B cell (primary cell): ENCODE measurements at regions not wholly inside any gene's neighbourhood (a gene's known extent, or its start where the extent isn't known, plus 50 kb on each side); places are given as distances from the start of the nearest gene placed in this dataset.

ENCODE experiments used
- ATAC-seq: fragments of 200-7000 bp; cut with Tn5 transposase; one replicate; pipeline ENCODE4 v1.10.0; 2021; ENCODE audit warnings: low read depth, mild to moderate bottlenecking, moderate number of reproducible peaks, moderate library complexity
- CTCF ChIA-PET: fragments of 350-600 bp; sonication (Branson Sonifier 250); formaldehyde crosslinking; loops from one replicate; lab custom pipeline; 2021; ENCODE audit warnings: antibody characterized with exemption, inconsistent platforms; lab: Charles Lee
- POLR2A ChIA-PET: fragments of 350-600 bp; sonication (Branson Sonifier 250); formaldehyde crosslinking; loops from one replicate; lab custom pipeline; 2021; ENCODE audit warnings: antibody characterized with exemption; lab: Charles Lee
- DNase-seq: peaks from one replicate; pipeline ENCODE4 v3.0.0; 2013
- H2AFZ ChIP-seq: 2 replicates; pipeline ENCODE4 v1.6.1; 2012; ENCODE audit warnings: mild to moderate bottlenecking, low read depth, low read length; ENCODE audit not compliant: insufficient read depth, poor library complexity, severe bottlenecking
- H3K27ac ChIP-seq, 2 donors: 1 replicate in 1 of 2; 2 replicates in 1 of 2; pipeline ENCODE4 v1.5.1; 2012 to 2013; ENCODE audit warnings: low read length in 2 of 2, mild to moderate bottlenecking in 2 of 2, moderate library complexity in 1 of 2
- H3K27me3 ChIP-seq, 4 experiments: fragments of 200-600 bp in 1 of 4; sonication (generic) in 1 of 4; replicated peaks in 1 of 4; 1 replicate in 2 of 4; 2 replicates in 2 of 4; pipeline versions ENCODE4 v1.6.1 to v1.7.0; 2013 to 2016; ENCODE audit warnings: low read length in 3 of 4, mild to moderate bottlenecking in 2 of 4, mixed read lengths in 1 of 4, moderate library complexity in 1 of 4; ENCODE audit not compliant: insufficient read depth in 4 of 4, control insufficient read depth in 3 of 4; ENCODE audit errors: control extremely low read depth in 1 of 4
- H3K36me3 ChIP-seq, 2 experiments: replicated peaks in 1 of 2; 1 replicate in 1 of 2; 2 replicates in 1 of 2; pipeline versions ENCODE4 v1.6.1 to v1.7.1; 2013; ENCODE audit warnings: low read length in 1 of 2; ENCODE audit not compliant: insufficient read depth in 2 of 2, control insufficient read depth in 1 of 2; ENCODE audit errors: control extremely low read depth in 1 of 2, extremely low read depth in 1 of 2
- H3K4me1 ChIP-seq, 2 donors: fragments of 200-600 bp in 1 of 2; sonication (generic) in 1 of 2; 1 replicate in 1 of 2; 2 replicates in 1 of 2; pipeline versions ENCODE4 v1.5.1 to v1.6.1; 2013 to 2017; ENCODE audit warnings: low read length in 2 of 2; ENCODE audit not compliant: control insufficient read depth in 2 of 2, insufficient read depth in 2 of 2
- H3K4me2 ChIP-seq: replicated peaks from 2 replicates; pipeline ENCODE3; 2012; ENCODE audit warnings: mild to moderate bottlenecking, low read depth, low read length; ENCODE audit not compliant: poor library complexity, severe bottlenecking
- H3K4me3 ChIP-seq, 5 experiments: fragments of 200-600 bp in 1 of 5; sonication (generic) in 1 of 5; 1 replicate in 3 of 5; 2 replicates in 2 of 5; pipeline versions ENCODE4 v1.5.1 to v1.7.0; 2011 to 2016; ENCODE audit warnings: low read length in 4 of 5, mild to moderate bottlenecking in 4 of 5, low read depth in 2 of 5, control low read depth in 1 of 5, moderate library complexity in 1 of 5; ENCODE audit not compliant: insufficient read depth in 1 of 5; ENCODE audit errors: control extremely low read depth in 1 of 5, extremely low read depth in 1 of 5
- H3K79me2 ChIP-seq: fragments of 200-600 bp; sonication (generic); one replicate; pipeline ENCODE4 v1.6.0; 2016; ENCODE audit warnings: low read length; ENCODE audit not compliant: control insufficient read depth, insufficient read depth
- H3K9ac ChIP-seq: fragments of 200-600 bp; sonication (generic); 2 replicates; pipeline ENCODE4 v1.6.1; 2017; ENCODE audit warnings: mild to moderate bottlenecking, low read length, moderate library complexity
- H3K9me3 ChIP-seq, 3 donors: one replicate each; pipeline versions ENCODE4 v1.6.1 to v1.7.1; 2013; ENCODE audit warnings: low read length in 2 of 3; ENCODE audit not compliant: control insufficient read depth in 2 of 3, insufficient read depth in 1 of 3; ENCODE audit errors: control extremely low read depth in 1 of 3
- H4K20me1 ChIP-seq: 2 replicates; pipeline ENCODE4 v1.6.0; 2012; ENCODE audit warnings: mild to moderate bottlenecking, low read length; ENCODE audit not compliant: insufficient read depth, control insufficient read depth, poor library complexity, severe bottlenecking
- H3K27ac Mint-ChIP-seq: one replicate; pipeline ENCODE4 v1.8.0; 2021; ENCODE audit warnings: mixed read lengths
- H3K27me3 Mint-ChIP-seq: one replicate; pipeline ENCODE4 v1.8.0; 2021; ENCODE audit warnings: mixed read lengths
- H3K4me1 Mint-ChIP-seq: one replicate; pipeline ENCODE4 v1.8.0; 2021; ENCODE audit warnings: mixed read lengths
- H3K4me3 Mint-ChIP-seq: one replicate; pipeline ENCODE4 v1.8.0; 2021; ENCODE audit warnings: mixed read lengths
- H3K9me3 Mint-ChIP-seq: one replicate; pipeline ENCODE4 v1.8.0; 2022; ENCODE audit warnings: mixed read lengths; ENCODE audit not compliant: insufficient read depth
- CTCF ChIP-seq: fragments of 200-600 bp; IDR thresholded peaks from one replicate; pipeline ENCODE4 v1.8.0; 2022; ENCODE audit warnings: antibody characterized with exemption, mild to moderate bottlenecking
- EZH2 ChIP-seq: IDR thresholded peaks from 2 replicates; pipeline ENCODE4 v1.6.1; 2012; ENCODE audit warnings: borderline replicate concordance, low read depth, mild to moderate bottlenecking, moderate library complexity, low read length; ENCODE audit not compliant: insufficient read depth, poor library complexity, severe bottlenecking
- WGBS: methylation state at CpG from one replicate; pipeline ENCODE4 v1.1.5; 2013; ENCODE audit warnings: missing lambda C conversion rate; ENCODE audit not compliant: insufficient coverage; 5-methylcytosine and 5-hydroxymethylcytosine counted together
- intact Hi-C: fragments of 100-400 bp; cut with micrococcal nuclease; formaldehyde crosslinking; loops from one replicate; pipeline ENCODE4 v1.10.0; 2022

- no peak overlapping the region for H3K27ac Mint-ChIP-seq
- intact Hi-C loops = no loop called here
Measured at GRCh38 chr20:11320033-11320432, 597.7 kb upstream of the BTBD3 start.

GRCh38 chr20:11323816-11324215, 593.9 kb upstream of the BTBD3 start:
- Mint-ChIP-seq H3K4me3 (no peak overlapping the region), H3K9me3 (peaks cover 6% of the 10 kb centered on the region), H3K4me1 (no peaks in the 10 kb centered on the region), H3K27me3 (no peaks in the 10 kb centered on the region), H3K27ac (no peak overlapping the region)
- CTCF ChIA-PET = no interaction called here
- Histone ChIP-seq H3K9me3 (peaks cover 0 to 2% (median 0%) of the 10 kb centered on the region in 3 donors), H3K79me2 (no peaks in the 10 kb centered on the region), H3K27ac (no peak overlapping the region), H3K36me3 (no peaks in the 10 kb centered on the region), H3K4me3 (no peak overlapping the region), H3K9ac (no peak overlapping the region), H3K4me2 (no peak overlapping the region), H4K20me1 (no peaks in the 10 kb centered on the region), H3K4me1 (no peaks in the 10 kb centered on the region), H3K27me3 (no peaks in the 10 kb centered on the region), H2AFZ (no peak overlapping the region)
- DNase-seq (no peak), ATAC-seq (no peak)
- POLR2A ChIA-PET = no interaction called here
- intact Hi-C loops = no loop called here
- no CpG with 5 or more reads among the region's 1 CpG for WGBS
- no peak for TF ChIP-seq CTCF
- TF ChIP-seq EZH2 = no peak

More at GRCh38 chr20:11320033-11320432, 597.7 kb upstream of the BTBD3 start:
- Mint-ChIP-seq H3K27me3 (no peaks in the 10 kb centered on the region), H3K4me3 (no peak overlapping the region), H3K9me3 (peaks cover 7% of the 10 kb centered on the region), H3K4me1 (no peaks in the 10 kb centered on the region)
- ChIA-PET CTCF (no interaction called here), POLR2A (no interaction called here)
- Histone ChIP-seq H3K4me3 (no peak overlapping the region), H3K79me2 (no peaks in the 10 kb centered on the region), H3K4me2 (no peak overlapping the region), H3K27ac (no peak overlapping the region), H3K4me1 (no peaks in the 10 kb centered on the region), H3K36me3 (no peaks in the 10 kb centered on the region), H3K27me3 (no peaks in the 10 kb centered on the region), H2AFZ (no peak overlapping the region), H4K20me1 (no peaks in the 10 kb centered on the region), H3K9ac (no peak overlapping the region), H3K9me3 (peaks cover 0 to 4% (median 0%) of the 10 kb centered on the region in 3 donors)
- ATAC-seq (no peak), DNase-seq (no peak)
- TF ChIP-seq EZH2 = no peak
- no peak for TF ChIP-seq CTCF
